Fibroblast of villous mesenchyme (primary cell): ENCODE measurements at regions not wholly inside any gene's neighbourhood (a gene's known extent, or its start where the extent isn't known, plus 50 kb on each side); places are given as distances from the start of the nearest gene placed in this dataset.

Experiments
- DNase-seq: peaks from one replicate; pipeline ENCODE4 v3.0.0-alpha.2; 2010; ENCODE audit warnings: low read depth
- H3K4me3 ChIP-seq: 2 replicates; pipeline ENCODE4 v1.5.1; 2011; ENCODE audit warnings: low read depth, mild to moderate bottlenecking, low read length
- CTCF ChIP-seq: IDR thresholded peaks from 2 replicates; pipeline ENCODE4 v1.5.1; 2012; ENCODE audit warnings: low read depth, mild to moderate bottlenecking, low read length; ENCODE audit not compliant: insufficient read depth

- no peak for TF ChIP-seq CTCF
- DNase-seq = no peak
- no peak overlapping the region for H3K4me3 ChIP-seq
These were observed 72.3 kb upstream of the ERG start for GRCh38 chr21:38570596-38570995.

- H3K4me3 ChIP-seq = no peak overlapping the region
- no peak for DNase-seq
- TF ChIP-seq CTCF = no peak
These were observed 76.8 kb upstream of the ERG start for GRCh38 chr21:38574895-38575575.

DNA sequence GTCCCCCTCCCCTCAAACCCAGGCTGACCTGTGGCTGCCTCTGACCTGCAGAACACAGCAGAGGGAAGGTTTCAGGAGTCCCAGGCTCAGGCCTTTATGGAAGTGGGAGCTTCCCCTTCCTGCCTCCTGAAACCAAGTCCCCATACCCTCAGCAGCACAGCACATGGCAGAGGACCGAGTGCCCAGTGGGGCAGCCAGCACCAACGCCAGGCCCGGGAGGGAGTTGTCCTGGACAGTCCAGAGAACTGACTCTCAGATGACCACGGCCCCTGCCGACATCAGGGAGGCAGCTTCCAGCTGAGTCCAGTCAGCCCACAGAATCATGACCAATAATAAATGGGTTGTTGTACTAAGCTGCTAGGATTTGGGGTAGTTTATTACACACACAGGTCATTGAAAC lies 79.6 kb upstream of the ERG start:
- DNase-seq = no peak
- H3K4me3 ChIP-seq = no peak overlapping the region
- TF ChIP-seq CTCF = no peak

DNA sequence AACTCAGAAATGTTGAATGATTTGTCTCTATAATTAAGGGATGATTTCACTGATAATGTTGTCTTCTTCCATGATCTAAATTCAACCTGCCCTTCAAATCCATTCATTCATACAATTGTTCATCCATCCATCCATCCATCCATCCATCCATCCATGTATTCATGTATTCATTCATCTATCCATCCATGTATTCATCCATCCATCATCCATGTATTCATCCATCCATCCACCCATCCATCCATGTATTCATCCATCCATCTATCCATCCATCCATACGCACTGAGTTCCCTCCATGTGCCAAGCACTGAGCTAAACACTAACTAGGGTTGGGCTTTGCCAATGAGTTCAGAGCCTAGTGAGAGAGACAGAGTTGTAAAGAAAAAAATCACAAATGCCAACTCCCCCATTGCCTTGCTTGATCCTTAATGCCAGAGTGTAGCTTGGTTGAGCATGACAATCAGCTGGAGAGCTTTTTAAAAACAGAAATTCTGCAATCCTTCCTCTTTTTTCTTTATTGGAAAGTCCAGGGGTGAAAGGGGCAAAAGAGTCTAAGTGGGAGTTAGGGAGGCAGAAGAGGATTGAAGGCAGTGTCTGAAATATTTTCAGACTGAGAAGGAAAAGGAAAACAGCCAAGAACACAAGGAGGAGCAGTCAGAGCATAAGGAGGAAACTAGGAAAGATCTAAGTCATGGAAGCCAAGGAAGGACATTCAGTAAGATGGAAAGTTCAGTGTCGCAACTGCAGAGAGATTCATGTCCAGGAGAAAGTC lies 92.4 kb upstream of the ERG start:
- no peak for TF ChIP-seq CTCF
- no peak for DNase-seq
- H3K4me3 ChIP-seq = no peak overlapping the region

GRCh38 chr21:38591218-38591537 lies 92.9 kb upstream of the ERG start:
- no peak for TF ChIP-seq CTCF
- no peak for DNase-seq
- no peak overlapping the region for H3K4me3 ChIP-seq

DNA sequence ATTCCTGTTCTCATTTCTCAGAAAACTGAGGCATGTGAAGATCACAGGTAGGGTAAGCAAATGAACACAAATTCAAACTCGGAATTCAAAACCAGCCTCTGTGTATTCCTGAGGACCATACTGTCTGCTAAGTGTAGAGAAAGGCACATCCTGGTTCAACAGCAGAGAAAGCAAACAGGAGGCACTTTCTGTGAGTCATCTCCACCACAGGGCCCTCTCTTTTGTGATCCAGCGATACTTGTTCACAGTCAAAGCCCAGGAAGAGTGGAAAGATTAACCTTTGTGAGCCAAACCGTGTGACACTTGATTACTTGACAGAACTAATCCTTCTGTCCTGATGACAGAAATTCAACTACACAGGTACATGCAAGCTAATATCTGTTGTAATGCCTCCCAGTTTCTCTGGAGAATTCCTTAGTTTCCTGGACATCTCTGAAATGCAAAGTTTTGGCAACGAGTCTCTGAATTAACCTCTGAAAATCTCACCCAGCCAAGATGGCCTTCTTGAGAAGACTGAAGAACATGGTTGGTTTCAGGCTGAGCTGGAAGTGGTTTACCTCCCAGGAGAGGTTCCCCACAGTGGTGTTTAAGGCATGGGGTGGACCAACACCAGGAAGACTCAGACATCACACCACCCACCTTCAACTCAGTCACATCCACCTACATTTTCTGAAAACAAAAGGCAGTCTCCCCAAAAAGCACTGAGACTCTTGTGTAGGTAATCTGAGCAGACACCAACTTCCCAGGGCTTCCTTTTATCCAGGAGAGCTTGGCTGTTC lies 98.2 kb upstream of the ERG start:
- no peak for TF ChIP-seq CTCF
- no peak overlapping the region for H3K4me3 ChIP-seq
- no peak for DNase-seq
